HEK293T (cell line): ENCODE measurements at regions not wholly inside any gene's neighbourhood (a gene's known extent, or its start where the extent isn't known, plus 50 kb on each side); places are given as distances from the start of the nearest gene placed in this dataset.

ENCODE experiments used
- BHLHE40 ChIP-seq: fragments of 450-650 bp; IDR thresholded peaks from 2 replicates; pipeline ENCODE4 v1.6.1; 2016; ENCODE audit warnings: mild to moderate bottlenecking, moderate library complexity, borderline replicate concordance
- ELF4 ChIP-seq: fragments of 450-650 bp; IDR thresholded peaks from 2 replicates; pipeline ENCODE4 v1.6.1; 2017; ENCODE audit warnings: antibody characterized with exemption
- FOXA1 ChIP-seq: fragments of 450-650 bp; IDR thresholded peaks from 2 replicates; pipeline ENCODE4 v1.6.1; 2016; ENCODE audit warnings: mild to moderate bottlenecking
- FOXM1 ChIP-seq: fragments of 450-650 bp; IDR thresholded peaks from 2 replicates; pipeline ENCODE4 v1.6.1; 2017; ENCODE audit warnings: mild to moderate bottlenecking, borderline replicate concordance
- HDGF ChIP-seq: fragments of 450-650 bp; IDR thresholded peaks from 2 replicates; pipeline ENCODE4 v1.6.1; 2017; ENCODE audit warnings: antibody characterized with exemption, borderline replicate concordance
- PKNOX1 ChIP-seq: fragments of 450-650 bp; IDR thresholded peaks from 2 replicates; pipeline ENCODE4 v1.6.1; 2016
- SP1 ChIP-seq: fragments of 450-650 bp; IDR thresholded peaks from 2 replicates; pipeline ENCODE4 v1.6.1; 2017
- TARDBP ChIP-seq: fragments of 450-650 bp; IDR thresholded peaks from 2 replicates; pipeline ENCODE4 v1.6.1; 2016

DNA sequence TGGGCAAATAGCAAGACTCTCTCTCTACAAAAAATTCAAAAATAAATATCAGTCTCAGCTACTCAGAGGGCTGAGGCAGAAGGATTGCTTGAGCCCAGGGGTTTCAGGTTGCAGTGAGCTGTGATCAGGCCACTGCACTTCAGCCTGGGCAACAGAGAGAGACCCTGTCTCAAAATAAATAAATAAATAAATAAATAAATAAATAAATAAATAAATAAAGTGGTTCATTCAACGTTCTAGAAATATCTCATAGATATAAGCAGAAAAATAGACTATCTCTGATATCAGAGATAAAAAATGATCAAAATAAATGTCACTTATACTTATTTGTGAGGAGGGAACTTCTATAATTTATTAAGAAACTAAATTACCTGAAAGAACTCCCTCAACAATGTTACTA lies 480.9 kb downstream of the FBXO15 start:
- TF ChIP-seq SP1 (no peak), FOXM1 (no peak), BHLHE40 (no peak), TARDBP (no peak), HDGF (no peak), ELF4 (no peak), FOXA1 (no peak), PKNOX1 (no peak)
